RWPE1 (cell line): ENCODE measurements at regions not wholly inside any gene's neighbourhood (a gene's known extent, or its start where the extent isn't known, plus 50 kb on each side); places are given as distances from the start of the nearest gene placed in this dataset.
A peak's percentile ranks its signal among the peaks of the same experiment; 100 is the strongest.

Experiments
- CTCF ChIA-PET: fragments of 350-600 bp; sonication (Branson Sonifier 250); formaldehyde crosslinking; extraction: SDS; loops from one replicate; lab custom pipeline; 2021; lab: Yijun Ruan, JAX
- POLR2A ChIA-PET: fragments of 400-600 bp; formaldehyde crosslinking; extraction: SDS; loops from one replicate; lab custom pipeline; 2020; ENCODE audit warnings: antibody characterized with exemption; ENCODE audit not compliant: low non-redundant PET; lab: Yijun Ruan, JAX
- DNase-seq: peaks from one replicate; pipeline ENCODE4 v3.0.0; 2012; ENCODE audit warnings: low spot score
- H3K27ac ChIP-seq: fragments of 450-650 bp; 2 replicates; pipeline ENCODE4 v1.5.1; 2017
- TF ChIP-seq, protein P1 (sequence below): fragments of 450-650 bp; conservative IDR thresholded peaks from 2 replicates; pipeline ENCODE4 v1.5.1; 2017; ENCODE audit warnings: low read depth, mild to moderate bottlenecking

GRCh38 chr3:197373096-197373495, 74.7 kb upstream of the DLG1 start:
- TF ChIP-seq, protein P1, sequence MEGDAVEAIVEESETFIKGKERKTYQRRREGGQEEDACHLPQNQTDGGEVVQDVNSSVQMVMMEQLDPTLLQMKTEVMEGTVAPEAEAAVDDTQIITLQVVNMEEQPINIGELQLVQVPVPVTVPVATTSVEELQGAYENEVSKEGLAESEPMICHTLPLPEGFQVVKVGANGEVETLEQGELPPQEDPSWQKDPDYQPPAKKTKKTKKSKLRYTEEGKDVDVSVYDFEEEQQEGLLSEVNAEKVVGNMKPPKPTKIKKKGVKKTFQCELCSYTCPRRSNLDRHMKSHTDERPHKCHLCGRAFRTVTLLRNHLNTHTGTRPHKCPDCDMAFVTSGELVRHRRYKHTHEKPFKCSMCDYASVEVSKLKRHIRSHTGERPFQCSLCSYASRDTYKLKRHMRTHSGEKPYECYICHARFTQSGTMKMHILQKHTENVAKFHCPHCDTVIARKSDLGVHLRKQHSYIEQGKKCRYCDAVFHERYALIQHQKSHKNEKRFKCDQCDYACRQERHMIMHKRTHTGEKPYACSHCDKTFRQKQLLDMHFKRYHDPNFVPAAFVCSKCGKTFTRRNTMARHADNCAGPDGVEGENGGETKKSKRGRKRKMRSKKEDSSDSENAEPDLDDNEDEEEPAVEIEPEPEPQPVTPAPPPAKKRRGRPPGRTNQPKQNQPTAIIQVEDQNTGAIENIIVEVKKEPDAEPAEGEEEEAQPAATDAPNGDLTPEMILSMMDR, result no peak
- ChIA-PET POLR2A (no interaction called here), CTCF (interaction anchor here (0.5 kb wide), 1 partner anchor 168 kb away, joined by 3 read pairs; no protein-coding TSS in a partner anchor)
- peak overlapping the region; percentile 84 for H3K27ac ChIP-seq
- DNase-seq, result no peak

DNA sequence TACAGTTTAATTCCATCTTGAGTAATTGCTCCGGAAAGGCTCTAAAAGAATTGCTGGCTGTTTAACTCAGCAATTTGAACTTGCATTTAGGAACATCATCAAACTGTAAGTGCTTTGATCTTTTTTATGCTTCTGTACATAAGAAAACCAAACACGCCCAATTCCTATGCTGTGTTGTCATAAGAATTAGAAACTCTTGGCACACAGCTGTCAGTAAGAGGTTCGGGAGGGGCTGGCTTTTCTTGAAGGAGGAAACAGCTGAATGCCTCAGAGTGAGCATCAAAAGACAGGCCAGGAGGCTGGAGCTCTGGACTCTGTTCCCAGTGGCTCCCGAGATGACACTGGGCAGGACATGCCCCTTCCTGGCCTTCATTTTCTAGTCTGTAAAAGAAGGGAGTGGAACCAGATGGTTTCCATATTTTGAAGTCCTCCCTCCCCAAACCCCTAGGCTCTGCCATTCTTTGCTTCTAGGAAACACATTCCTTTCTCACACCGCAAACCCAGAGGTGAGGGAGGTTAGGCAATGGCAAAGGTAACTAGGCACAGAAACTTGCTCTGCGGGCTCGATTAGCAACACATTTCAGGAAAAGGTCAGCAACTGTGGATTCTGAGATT, 73.7 kb upstream of the DLG1 start:
- ChIA-PET POLR2A (no interaction called here), CTCF (interaction anchor here (0.5 to 0.7 kb wide), 2 partner anchors 114 to 301 kb away, joined by 4 to 5 read pairs; no protein-coding TSS in a partner anchor)
- H3K27ac ChIP-seq, result peak overlapping the region; percentile 84
- TF ChIP-seq, protein P1, result no peak
- peak; percentile 87 for DNase-seq

DNA sequence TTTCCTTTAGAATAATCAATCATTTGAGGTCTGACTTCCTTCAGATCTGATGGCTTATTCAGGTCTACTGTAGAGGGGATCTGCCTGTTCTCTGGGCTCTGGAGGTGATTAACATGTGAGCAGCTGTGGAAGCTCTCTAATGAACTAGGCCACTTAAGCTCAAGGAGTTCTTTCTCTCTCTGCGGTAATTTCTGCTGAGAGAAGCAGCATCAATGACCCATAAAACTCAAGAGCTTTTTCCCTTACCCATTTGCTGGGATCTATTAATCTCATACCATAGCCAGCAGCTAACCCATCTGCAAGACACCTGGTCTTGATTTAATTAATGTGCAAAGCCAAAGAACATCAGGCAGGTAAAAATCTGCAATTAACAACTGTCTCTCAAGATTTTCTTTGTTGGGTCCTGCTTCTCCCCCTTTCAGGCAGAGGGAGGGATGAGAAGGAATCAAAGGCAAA, 73.2 kb upstream of the DLG1 start:
- ChIA-PET CTCF (interaction anchor here (0.5 to 0.8 kb wide), 3 partner anchors 18 to 301 kb away, joined by 3 to 5 read pairs (median 4); no protein-coding TSS in a partner anchor), POLR2A (no interaction called here)
- no peak for DNase-seq
- TF ChIP-seq, protein P1, result no peak
- H3K27ac ChIP-seq, result peak overlapping the region; percentile 84

DNA sequence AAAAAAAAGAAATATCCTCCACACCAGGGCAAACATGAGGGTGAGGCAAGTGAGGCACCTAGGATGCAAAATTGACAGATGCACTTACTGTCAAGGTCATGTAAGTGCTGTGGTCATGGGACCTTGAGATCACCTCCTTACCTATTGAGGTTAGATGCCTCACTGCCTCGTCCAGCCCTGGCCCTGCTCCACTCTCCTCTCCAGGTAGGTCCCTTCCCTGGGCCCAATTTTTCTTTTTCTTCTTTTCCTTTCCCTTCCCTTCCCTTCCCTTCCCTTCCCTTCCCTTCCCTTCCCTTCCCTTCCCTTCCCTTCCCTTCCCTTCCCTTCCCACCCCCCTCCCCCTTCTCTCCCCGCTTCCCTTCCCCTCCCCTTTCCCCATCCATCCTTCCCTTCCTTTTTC, 71.1 kb upstream of the DLG1 start:
- TF ChIP-seq, protein P1, result no peak
- no peak for DNase-seq
- no peak overlapping the region for H3K27ac ChIP-seq
- ChIA-PET POLR2A (no interaction called here), CTCF (interaction anchor here (0.6 kb wide), 1 partner anchor 142 kb away, joined by 5 read pairs; no protein-coding TSS in a partner anchor)

- TF ChIP-seq, protein P1, result no peak
- POLR2A ChIA-PET, result no interaction called here
- no peak overlapping the region for H3K27ac ChIP-seq
- CTCF ChIA-PET, result no interaction called here
- DNase-seq, result no peak
Measured at GRCh38 chr3:197368821-197369220, 70.4 kb upstream of the DLG1 start.

- no peak for DNase-seq
- CTCF ChIA-PET, result no interaction called here
- POLR2A ChIA-PET, result no interaction called here
- TF ChIP-seq, protein P1, result no peak
- no peak overlapping the region for H3K27ac ChIP-seq
Measured at GRCh38 chr3:197368330-197368729, 69.9 kb upstream of the DLG1 start.
